Inflammatory macrophage (primary cell): ENCODE measurements at regions not wholly inside any gene's neighbourhood (a gene's known extent, or its start where the extent isn't known, plus 50 kb on each side); places are given as distances from the start of the nearest gene placed in this dataset.
A peak's percentile ranks its signal among the peaks of the same experiment; 100 is the strongest.
"Not testable (repeated sequence)": the region's sequence is repeated elsewhere in the genome, so short reads cannot be mapped to it uniquely, and the experiment has no call there.

Experiments
- DNase-seq, 2 donors: peaks; one replicate each; pipeline ENCODE4 v3.0.0-alpha.2; 2020 to 2022

- DNase-seq: no peak
These were observed 108.5 kb downstream of the FEM1C start for GRCh38 chr5:115435778-115436712.

DNA sequence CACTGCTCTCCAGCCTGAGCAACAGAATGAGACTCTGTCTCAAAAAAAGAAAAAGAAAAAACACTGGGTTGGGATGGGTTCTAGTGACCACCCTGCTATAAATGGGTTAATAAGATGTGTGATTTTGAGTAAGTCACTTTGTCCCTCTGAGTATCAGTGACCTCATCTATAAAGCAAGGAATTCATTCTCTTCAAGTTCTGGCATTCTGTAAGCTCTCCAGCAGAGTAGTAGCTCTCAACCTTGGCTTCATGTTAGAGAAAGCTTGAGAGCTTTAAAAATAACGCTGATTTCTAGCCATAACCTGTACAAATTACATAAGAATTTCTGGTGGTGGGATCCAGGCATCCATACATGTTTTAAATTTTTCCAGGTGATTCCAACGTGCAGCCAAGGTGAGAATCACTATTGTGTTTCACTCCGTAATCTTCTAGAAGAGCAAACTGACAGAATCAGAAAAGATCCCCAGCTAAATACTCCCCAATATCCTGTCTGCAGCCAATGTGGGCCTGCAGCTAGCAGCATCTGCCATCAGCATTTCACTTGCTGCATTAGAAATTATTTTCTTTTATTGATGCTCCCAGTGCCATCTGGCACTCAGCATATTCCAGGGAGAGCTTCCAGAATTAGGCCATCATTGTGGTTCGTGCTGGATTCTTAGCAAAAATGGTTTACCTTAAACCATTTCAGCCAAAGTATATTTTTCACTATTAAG lies 109.4 kb downstream of the FEM1C start:
- no peak for DNase-seq

- no peak for DNase-seq
These were observed 110.7 kb downstream of the FEM1C start for GRCh38 chr5:115433918-115434317.

DNA sequence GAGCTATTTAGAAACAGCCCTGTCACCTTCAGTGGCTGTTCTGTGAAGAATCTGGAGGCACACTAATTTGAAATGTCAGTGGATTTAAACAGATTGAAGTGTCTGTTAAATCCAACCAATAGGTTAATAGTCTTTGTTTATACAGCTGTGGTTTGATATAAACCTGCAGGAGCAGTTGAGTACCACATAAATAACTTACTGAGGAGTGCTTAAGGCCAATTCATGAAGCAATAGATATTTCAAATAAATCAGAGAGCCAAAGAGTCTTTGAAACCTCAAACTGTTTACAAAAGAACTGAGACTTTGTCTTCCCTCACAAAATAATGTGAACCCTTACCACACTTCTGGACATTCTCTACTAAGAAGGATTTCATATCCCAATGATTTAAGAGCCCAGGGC lies 111.9 kb downstream of the FEM1C start:
- no peak for DNase-seq

DNA sequence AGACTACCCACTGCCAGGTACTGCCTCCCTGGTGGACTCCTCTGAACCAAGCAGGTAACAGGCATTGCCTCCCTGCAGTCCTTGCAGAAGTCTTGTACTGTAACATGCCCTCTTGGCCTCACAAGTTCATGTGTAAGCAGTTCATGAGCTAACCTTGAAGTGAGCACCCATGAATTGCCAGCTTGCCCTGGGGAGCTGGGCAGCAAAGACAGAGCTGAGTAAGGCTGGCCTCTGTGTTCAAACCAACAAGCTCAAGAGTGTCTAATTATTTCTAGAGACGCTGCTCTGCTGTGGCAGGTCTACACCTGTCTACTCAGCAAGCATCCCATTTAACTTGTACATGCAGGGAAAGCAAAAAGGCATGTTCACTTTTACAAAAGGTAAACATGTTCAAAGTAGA lies 113.5 kb downstream of the FEM1C start:
- DNase-seq: no peak

DNA sequence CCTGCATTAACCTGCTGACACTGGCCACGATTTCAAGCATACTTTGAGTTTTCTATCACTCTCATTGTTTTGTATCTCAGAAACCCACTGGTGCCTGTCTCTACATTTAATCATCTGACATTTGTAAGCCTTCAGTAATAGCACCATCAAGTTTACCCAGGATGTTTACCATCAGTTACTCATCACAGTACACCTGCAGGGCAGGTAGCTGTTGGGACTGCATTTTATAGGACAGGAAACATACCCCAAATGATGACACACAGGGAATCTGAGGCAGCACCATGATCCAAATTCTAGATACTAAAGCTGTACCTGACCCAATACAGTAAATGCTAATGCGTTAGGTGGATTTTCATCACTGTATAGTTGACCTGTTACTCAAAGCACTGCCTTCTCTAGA lies 114.2 kb downstream of the FEM1C start:
- no peak for DNase-seq

DNA sequence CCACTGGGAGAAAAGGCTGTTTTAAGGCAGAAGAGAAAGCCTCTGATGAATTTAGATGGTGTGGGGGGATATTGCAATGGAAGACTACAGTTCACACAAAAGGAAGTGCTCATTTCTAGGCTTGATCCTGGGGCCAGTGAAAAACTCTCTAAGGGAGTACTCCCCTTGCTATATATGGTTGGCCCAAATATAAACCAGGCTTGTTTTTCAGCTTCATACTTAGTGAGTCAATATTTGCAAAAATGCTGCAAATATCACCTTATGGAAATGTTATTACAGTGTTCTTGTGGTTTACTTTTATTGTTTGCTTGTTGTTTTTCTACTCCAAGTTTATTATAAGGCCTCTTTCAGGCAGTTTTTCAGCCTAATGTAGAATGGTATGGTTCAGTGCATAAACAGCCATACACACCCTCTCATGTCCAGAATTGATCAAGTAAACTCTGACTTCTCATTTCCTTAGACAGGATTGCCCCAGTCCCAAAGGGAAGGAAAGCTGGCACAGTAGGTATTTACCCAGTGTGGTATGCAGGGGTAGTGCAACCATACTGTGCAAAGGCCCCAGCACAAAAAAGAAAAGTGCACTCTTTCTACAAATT lies 115.1 kb downstream of the FEM1C start:
- DNase-seq: no peak

DNA sequence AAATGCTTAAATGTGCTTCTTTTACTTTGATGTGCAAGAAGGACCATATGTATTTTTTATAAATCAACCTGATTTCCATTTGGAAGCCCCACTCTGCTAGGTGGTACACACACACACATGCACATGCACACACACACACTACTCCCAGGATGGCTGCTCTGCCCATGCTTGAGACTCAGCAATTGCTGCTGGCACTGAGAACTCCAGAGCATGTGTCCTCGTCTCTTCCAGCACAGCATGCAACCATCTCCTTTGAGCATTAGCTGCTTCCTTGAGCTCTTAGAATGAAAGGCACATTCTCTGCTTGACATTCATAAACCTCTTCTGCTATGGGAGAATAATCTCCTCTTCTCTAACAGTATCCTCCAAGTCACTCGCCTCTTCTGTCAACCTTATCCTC lies 115.9 kb downstream of the FEM1C start:
- no peak for DNase-seq

GRCh38 chr5:115428248-115428647 lies 116.3 kb downstream of the FEM1C start:
- DNase-seq: no peak

DNA sequence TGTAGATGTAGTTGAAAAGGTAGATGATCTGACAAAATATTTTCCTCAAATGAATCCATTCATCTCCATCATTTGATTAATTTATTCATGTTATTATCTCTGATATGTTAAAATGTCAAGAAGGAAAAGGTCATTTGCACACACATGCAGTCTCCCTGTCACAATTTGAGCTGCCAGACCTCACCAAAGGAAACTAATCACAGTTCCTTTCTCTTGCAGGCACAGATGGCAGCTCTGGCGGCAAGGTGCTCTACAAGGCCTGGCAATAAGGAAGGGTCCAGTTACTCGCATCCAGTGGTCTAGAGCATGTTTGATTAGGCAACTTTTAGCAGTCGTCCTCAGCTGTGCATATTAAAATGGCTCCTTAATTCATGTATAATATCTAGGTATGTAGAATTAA lies 120.1 kb downstream of the FEM1C start:
- DNase-seq: no peak

DNA sequence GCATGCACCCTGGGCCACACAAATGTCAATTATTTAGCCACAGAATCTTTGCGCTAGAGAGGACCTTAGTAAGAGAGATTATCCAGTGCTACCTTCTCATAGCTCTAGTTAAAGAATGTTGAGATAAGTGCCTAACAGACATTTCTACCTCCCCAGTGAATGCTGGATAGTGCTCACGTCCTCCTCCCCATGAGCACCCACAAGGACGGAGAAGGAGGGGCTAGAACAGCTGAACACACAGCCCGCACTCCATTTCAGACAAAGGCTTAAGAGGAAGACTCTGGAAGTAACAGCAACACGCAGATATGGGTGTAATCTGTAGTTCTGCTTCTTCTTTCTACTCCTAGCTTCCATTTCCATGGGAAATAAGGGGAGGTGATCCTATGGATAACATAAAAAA lies 120.5 kb downstream of the FEM1C start:
- DNase-seq: no peak

- no peak for DNase-seq
These were observed 121.0 kb downstream of the FEM1C start for GRCh38 chr5:115423541-115423940.

DNA sequence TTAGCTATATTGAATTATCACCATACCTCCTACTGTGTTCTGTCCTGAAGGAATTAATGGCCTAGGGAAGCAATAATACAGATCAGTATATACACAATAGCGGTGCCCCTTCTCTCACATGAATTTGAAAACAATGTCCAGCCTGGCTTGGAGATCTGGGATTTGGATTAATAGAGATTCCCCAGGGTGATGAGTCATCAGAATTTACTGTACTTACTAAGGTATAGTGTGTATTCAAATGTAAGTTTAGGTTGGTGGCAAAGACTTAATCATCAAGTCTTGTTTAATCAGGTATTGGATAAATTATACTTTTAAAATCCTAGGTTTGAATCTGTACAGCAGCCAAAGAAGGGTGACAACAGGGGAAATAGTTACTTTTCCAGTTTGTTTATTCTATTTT lies 121.5 kb downstream of the FEM1C start:
- no peak for DNase-seq

- DNase-seq: not testable (repeated sequence)
These were observed 123.8 kb downstream of the FEM1C start for GRCh38 chr5:115420812-115421211.

GRCh38 chr5:115419846-115420585 lies 123.6 kb upstream of the CCDC112 start:
- peak; percentile 76 to 87 for DNase-seq

GRCh38 chr5:115418788-115419187 lies 122.3 kb upstream of the CCDC112 start:
- DNase-seq: no peak

- DNase-seq: no peak
These were observed 120.6 kb upstream of the CCDC112 start for GRCh38 chr5:115417076-115417475.

- DNase-seq: peak; percentile 73 to 84
These were observed 118.7 kb upstream of the CCDC112 start for GRCh38 chr5:115415143-115415491.

DNA sequence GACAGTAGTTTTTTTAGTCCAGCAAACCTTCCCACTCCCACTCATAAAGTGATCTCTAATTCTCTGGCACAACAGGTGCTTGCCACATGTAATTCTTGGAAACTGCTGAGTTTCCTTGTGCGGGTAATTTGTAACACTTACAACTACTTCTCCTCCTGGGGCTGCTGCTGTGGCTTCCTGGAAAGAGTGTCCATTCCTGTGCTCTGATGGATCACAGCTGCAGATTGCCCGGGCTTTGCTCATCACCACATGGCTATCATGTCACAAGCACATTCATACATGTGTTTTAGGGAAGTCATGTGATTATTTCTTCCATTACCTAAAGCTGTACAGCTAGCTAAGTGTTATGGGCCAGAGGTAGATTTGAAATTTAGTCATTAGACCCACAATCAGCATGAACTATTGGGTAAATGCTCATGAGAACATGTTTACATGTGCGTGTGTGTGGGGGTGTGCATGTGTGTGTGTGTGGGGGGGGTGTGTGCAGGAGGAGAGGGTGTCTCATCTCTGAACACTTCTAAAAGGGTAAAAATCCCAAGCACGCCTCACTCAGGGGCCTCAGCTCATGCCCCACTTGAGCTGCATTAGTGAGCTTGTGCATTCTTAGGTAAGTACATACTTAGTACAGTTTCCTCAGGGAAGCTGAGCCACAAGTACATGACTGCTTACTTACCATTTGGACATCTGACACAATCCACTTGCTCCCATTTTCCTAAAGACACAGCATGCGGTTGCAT lies 118.1 kb upstream of the CCDC112 start:
- DNase-seq: peak; percentile 85 to 90

GRCh38 chr5:115413651-115414050 lies 117.2 kb upstream of the CCDC112 start:
- DNase-seq: peak in 1 of 2 donors; percentile 18

DNA sequence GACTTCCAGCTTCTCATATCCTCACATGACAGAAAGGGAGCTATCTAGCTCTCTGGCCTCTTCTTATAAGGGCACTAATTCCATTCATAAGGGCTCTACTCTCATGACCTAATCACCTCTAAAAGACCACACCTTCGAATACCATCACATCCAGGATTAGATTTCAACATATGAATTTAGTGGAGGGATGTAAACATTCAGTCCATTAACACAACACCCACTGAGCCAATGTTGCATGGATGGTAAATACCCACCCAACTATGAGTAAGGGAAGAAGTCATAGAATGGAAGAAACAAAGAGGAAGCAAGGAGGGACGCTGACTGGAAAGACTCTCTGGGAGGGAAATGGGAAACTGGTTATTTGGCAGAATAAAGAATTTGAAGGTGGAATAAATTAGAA lies 112.6 kb upstream of the CCDC112 start:
- DNase-seq: no peak
